HG02759 (cell line): ENCODE measurements at regions not wholly inside any gene's neighbourhood (a gene's known extent, or its start where the extent isn't known, plus 50 kb on each side); places are given as distances from the start of the nearest gene placed in this dataset.

Experiments
- ATAC-seq: cut with Tn5 transposase; IDR thresholded peaks from one replicate; pipeline ENCODE4 v1.9.1; 2021; ENCODE audit warnings: mild to moderate bottlenecking, moderate library complexity; ENCODE audit not compliant: unreplicated experiment

DNA sequence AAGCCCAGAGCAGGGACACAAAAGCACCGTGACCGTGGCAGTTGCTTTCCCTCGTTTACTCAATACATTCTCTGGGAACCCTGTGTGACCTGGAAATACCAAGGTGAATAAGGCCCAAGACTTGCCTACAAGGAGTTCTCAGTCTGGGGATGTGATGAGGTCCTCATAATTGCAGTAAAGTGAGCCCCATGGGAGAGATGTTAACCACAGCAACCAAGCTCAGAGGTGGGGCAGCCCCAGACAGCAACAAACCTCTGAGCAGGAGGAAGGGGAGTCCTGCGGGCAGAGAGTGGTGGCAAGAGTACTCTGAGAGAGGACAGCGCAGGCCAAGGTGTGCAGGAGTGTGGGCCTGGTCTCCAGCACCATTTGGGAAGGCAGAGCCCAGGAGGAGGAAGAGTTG lies 91.6 kb downstream of the TTC32 start:
- no peak for ATAC-seq

DNA sequence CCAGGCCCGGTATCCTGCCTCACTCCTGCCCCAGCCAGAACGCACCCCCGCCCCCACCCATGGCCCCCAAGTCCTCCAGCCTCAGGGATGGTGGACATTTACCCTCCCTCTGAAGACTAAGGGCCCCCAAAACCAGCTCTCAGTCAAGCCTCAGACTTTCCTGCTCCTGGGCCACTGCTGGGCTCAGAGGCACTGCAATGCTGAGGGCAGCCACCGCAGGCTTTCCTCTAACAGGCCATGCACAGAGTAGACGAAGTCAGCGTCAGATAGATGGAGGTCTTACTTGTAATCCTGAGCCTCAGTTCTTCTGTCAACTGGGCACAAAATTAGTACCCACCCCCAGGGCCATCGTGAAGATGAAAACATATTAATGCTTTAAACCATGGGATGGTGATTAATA lies 92.6 kb downstream of the TTC32 start:
- ATAC-seq, result no peak

DNA sequence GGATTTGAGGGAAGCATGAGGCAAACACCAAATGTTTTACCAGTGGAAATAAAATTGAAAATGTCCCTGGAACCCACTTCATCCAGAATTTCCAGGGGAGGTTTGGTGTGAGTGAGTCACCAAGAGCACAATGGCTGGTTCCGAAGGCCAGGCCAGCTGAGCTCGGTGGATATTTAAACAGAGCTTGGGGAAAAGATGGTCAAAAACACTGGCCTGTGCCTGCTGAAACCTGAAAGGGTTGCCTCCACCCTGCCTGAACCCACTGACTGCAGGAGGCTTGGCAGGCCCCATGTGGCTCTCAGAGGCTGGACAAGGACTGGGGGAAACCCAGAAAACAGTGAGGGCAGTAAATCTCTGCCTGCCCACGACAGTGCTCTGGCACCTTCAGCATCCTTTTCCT lies 93.9 kb downstream of the TTC32 start:
- no peak for ATAC-seq

DNA sequence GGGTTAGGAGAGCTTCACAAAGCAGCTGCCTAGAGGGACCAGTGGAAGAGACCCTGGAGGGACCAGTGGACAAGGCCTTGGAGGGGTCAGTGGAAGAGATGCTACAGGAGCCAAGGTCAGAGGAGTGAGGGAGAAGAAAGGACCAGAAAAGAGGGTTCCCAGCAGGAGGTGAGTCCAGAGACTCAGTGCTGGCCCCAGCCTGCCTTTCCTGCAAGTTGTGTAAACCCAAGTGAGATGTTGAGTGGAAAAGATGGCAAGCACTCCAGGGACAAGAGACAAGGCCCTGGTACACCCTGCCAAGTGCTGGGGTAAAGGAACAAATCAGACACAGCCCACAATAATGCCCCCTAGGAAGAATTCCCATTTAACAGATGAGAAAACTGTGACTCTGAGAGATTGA lies 94.4 kb downstream of the TTC32 start:
- ATAC-seq, result no peak

DNA sequence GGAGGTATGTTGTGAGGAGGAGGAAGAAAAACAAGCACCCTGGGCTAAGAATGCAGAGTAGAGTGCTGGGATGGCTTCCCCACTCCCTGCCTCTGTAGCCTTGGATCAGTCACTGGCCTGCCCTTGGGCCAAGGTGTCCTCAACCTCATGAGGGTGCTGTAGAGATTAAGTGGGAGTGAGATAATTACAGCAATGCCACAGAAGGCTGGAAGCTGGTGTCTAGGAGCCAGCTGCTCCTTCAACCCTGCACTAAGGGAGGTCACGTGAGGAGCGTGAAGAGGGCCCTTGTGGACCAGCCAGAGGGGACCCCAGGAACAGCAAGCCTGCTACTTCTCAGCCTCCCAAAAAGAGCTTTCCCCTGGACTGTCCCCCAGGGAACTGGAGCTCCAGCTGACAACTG lies 95.2 kb downstream of the TTC32 start:
- ATAC-seq, result no peak

DNA sequence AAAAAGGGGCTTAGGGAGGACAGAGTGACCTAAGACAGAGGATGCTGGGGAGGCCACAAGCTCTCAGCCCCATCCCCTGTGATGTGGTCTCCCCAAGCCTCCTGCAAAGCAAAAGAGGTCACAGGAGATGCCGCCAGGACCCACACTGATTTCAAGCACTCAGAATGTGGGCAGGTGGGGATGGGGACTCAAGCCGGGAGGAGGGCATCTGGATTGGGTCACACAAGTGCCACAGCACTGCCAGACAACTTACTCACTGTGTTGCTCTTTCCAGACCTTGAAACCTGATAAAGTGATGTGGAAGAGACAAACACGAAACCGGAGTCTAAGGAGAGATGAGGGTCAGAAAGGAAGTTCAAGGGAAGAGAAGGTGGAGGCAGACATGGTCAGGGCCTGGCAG lies 95.7 kb downstream of the TTC32 start:
- no peak for ATAC-seq

DNA sequence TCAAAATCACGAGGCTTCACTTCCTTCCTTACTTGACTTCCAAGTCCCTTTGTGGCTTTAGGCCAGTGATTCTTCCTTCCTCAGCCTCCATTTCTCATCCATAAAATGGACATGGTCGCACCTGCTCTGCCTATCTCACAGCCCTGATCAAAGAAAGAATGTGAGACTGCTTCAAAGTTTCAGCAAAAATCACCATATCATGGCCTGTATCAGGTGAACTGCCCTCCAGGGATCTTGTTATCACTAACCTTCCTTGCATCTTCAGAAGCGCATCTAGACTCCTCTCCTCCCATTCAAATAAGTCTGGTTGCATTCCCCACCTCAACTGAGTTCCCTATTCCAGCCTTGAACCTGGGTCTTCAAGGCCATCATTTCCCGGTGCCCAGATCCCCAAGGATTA lies 96.5 kb downstream of the TTC32 start:
- no peak for ATAC-seq

DNA sequence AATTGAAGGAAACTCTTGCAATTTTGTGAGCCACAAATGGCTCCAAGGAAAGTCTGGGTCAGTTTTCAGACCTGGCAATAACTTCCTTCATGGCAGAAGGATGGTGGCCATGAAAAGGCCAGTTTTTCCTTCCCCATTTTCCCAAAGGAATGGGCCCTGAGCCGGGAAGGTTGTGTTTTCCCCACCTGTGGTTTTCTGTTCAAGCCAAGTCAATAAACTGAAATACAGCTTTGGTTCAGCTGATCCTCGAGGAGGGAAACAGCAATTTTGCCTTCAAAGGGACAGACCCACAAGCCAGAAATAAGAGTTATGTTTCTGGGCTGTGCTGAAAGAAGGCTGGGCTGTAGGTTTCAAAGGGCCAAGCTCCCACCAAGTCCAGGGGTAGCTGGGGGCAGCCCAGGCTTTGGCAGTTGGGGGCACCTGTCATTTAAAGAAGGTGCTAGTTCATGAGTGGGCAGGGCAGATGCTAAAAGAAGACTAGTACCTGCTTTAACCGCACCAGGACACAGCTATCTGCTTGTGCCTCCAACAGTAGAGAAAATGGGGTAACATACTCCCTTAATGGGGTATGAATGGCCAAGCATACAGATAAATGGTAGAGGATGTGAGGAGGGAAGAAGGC lies 97.0 kb downstream of the TTC32 start:
- ATAC-seq, result no peak

DNA sequence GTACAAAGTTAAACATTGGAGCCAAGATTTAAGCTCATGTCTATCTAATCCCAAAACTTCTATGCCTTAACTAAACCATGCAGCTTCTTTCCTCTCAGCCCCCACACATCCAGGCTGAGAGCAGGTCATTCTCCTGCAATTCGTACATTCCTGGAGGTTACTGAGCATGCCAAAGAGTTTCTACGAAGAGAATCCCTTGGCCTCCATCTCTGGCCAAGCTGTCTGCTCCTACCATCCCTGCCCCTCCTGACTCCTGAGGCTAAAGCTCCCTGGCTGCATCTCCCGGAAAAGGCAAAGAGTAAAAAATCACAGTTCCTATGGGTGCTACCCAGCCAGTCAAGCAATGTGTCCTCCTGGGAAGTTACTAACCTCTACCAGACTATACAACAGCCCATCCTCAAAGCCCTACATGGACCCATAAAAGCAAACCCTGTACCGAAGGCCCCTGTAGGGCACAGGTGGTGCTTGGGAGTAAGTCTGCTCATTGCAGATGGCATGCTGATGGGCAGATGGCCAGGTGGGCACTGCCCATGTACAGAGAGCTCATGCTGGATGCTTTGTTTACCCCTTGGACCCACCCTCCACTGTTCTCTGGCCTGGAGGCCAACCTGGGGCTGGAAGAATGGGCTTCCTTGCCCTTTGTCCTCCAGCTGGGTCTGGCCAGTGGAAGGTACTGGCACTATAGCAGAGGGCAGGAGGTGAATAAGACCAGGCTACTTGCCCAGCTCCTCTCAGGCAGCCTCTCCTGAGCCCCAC lies 99.5 kb downstream of the TTC32 start:
- ATAC-seq, result no peak

DNA sequence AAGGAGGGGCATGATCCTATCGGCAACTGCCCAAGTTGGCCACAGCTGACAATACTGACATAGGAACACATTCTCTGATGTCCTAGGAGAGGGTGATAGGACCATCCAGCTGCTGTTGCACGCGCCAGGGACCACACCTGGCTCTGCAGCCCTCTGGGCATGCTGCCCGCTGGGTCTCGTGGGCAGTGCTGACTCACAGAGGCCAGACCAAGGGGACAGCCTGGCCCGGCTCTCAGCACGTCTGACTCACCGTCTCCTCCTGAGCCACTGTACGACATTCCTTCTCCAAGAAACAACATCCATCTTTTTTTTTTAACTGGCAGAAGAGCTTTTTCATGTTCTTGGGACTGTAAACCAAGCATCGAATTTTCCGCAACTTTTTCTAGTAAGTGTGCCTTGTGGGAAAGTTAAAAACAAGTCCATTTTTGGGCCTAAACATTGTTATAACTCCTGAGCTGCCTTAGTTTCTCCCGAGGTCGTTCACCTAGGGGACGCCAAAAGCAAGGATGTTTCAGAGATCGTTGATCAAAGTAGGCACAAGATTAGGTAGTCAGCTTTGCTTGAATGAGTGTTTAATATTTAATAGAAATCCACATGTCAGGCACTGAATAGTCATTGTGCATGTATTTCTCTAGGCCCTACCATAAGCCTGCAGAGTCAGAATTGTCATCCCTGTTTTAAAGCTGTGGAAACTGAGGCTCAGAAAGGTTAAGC lies 100.3 kb downstream of the TTC32 start:
- no peak for ATAC-seq

DNA sequence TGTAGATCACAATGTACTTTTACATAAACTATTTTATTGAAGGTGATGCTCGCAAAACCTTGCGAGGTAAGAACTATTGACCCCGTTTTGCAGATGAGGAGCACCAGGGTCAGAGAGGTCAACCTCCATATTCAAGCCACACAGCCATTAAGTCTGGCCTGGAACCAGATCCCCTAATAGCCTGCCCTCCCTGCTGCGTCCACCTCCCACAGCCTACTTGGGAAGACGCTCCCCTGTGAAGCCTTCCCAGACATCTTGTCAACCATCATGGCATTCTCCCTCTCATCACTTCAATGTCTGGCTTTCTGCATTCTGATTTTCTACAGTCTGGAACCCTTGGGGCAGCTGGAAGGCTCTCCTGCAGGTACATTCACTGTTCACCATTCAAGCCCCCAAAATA lies 101.0 kb downstream of the TTC32 start:
- ATAC-seq, result no peak

DNA sequence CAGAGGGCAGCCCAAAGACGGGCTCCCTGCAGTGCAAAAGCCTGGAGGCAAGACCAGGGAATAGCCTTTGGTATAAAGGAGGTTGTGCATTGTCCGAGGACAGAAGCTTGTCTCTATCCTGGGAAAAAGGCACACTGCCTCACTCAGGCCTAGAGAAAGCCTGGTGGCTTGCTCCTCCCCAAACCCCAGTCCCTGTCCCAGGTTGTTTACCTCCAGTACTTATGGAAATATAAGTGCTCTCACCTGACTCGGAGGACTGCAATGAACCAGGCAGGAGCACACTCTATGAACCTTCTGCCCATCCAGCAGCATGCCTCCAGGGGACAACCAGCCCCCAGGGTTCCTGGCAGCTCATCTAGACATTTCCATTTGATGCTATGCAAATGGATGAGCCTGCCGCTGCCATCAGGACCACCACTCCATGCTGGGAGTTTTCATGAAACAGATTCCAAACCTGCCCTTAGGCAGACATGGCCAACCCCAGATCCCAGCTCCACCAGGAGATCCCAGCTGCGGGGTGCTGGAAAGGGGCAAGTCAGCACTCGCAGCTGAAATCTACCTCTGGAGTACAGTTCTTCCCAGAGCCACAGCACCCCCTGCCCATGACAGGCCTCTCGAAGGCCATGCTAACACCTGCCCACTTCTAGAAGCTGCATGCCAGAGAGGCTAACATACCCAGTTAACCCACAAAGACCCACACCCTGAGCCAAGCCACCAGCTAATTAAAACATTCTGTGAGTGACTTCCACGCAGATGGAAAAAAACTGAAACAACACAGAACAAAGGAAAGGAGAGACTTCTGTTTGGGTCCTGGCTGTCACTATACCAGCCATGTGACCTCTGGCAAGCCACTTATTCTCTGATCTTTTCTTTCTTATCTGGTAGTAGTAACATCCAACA lies 101.7 kb downstream of the TTC32 start:
- ATAC-seq, result no peak

DNA sequence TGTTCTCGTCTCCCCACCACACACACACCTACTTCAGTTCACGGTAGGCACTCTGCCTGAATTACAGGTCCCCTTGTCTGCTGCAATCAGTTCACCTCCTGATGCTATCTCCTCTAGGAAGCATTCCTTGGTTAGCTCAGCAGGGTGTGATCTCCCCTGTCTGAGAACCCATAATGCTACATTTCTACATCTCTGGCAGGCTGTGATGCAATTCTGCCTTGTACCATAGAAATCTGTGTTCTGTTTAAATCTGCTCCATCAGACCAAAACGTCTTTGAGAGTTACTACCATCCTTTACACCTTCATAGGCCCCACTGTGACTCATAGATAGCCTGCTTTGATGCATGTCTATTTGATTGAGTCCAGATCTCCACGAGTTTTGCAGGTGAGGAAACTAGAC lies 103.9 kb downstream of the TTC32 start:
- ATAC-seq, result no peak

DNA sequence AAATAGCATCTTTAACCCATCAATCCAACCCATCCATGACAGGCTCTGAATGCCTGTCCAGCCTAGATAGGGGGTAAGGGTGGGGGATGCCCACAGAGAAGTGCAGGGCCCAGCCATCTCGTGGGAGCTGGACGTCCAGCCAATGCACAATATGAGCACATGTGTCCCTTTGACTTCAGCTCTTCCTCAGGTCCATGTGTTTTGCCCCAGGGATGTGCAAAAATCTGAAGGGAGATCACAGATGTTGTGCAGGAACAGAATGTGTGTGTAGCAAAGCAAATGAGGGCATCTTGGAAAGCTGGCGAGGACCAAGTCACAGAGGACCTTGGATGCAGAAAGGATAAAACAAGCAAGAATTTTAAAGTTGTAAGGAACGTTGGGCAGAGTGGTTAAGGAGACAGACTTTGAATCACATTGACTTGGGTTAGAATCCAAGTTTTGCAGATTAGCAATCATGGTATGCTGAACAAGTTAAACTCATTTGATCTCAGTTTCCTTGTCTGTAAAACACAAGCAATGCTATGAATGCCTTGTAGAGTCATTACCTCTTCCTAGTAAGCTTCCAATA lies 104.5 kb downstream of the TTC32 start:
- ATAC-seq, result no peak

DNA sequence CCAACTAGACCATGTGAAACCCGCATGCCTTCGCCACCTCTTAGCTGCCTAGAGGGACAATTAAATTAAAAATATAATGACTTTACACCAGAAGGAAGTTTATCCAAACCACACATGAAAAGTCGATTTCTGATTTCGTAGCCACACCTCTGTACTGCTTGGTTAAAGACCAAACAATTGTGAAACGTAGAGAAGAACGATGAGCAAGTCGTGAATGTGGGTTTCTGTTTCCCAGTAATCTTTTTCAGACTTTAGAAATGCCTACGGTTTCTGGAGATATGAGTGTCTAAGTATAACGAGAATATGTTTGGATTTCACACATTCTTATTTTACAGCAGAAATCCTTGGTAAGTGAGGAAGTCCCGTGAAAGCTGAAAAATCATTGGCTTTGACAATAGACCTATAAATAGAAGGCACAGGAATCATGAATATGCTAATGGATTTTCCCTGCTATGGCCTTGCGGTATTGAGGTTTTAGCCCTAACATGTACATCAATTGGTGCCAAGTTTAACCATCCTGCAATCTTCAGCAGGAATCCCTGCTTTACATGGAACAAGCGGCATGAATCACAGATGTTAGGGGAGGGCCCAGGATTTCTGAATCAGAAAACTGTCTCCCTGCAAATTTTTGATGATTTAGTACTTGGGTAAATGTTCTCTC lies 105.6 kb downstream of the TTC32 start:
- no peak for ATAC-seq

DNA sequence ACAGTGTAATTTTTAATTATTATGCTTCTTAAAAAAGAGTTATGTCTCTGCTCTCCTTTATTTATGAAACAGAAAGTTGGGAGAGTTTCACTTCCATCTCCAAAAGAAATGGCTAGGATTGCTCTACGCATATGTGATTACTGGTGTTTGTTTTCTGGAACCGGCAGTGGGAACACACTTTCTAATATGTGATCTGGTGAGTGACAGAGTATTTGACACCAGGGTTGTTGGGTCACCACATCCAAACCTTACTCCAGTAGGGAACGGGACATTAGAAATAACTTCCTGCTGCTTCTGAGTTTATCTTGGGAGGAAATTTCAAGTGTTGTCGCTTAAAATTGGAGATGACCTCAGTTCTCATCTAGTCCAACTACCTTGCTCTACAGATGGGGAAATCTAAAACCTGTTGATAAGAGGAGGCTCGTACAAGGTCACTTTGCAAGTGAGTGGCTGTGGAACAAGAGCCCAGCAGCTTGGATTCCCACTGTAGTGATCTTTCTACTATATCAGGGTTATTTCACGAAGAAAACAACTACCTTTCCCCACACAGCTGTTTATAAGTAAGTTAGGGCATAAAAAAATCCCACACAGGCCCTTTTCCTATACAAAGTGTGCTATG lies 108.5 kb downstream of the TTC32 start:
- no peak for ATAC-seq

DNA sequence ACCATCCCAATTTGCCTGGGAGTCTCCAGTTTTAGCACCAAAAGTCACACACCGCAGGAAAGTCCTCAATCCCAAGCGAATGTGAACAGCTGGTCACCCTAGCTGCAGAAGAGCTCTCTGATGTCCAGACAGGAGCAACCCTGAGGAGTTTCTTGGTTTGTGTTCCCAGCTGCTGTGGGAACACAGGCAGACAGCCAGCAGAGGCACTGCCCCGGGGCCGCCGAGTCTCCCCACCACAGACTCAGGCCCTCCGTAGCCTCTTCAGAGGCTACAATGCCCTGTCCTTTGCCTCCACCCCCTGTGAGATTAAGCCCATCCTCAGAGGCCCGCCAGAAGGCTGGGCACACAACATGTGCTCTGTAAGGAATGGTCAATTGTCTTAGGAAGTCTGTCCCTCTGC lies 111.5 kb downstream of the TTC32 start:
- no peak for ATAC-seq

DNA sequence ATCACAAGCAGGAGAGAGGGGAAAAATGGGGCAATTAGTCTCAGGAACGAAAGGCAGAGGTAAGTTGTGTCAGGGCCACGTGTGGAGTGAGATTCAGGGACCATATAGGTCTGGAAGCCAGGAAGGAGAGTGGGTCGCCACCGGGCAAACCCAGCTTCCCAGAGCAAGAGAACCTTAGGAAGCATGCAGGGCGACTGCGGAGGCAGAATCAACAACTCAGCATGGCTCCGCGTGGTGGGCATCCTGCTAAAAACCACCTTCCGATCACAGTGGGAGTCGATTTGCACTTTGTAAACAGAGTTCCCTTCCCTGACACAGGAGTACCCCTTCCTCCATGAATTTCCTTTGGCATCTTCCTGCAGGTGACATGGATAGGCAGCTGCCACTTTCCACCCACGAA lies 114.6 kb downstream of the TTC32 start:
- ATAC-seq, result no peak

DNA sequence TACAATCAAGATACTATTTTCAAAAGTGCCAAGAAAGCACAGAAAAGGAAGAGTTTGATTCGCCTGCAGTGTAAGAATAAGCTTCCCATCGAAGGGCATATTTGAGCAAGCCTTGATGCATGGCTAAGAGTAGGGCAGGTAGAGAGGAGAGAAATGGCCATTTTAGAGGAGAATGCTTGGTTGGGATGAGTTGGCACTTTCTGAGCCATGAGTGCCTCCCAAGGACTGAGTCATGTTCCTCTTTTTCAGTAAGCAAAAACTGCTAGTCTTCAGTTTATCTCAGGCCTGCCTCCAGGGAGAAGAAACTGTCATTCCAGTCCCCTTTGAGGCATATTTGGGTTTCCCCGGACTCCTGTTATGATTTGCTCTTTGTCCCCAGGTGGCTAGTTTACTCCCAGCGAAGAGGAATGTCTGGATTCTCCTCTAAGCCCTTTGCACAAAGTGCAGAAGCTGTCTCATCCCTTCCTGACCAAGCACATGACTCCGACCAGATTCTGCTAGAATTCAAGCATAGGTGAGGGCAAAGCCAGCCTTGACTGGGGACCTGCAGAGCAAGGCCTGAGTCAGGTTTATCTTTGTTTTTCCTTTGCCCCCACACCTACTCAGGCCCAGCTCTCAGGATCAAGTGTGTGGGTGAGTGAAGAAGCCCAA lies 115.2 kb downstream of the TTC32 start:
- peak; percentile 78 for ATAC-seq
